Mesothelial cell of epicardium (in vitro differentiated cells): ENCODE measurements at regions not wholly inside any gene's neighbourhood (a gene's known extent, or its start where the extent isn't known, plus 50 kb on each side); places are given as distances from the start of the nearest gene placed in this dataset.

Experiments used
- DNase-seq, 2 experiments: peaks; one replicate each; pipeline ENCODE4 v3.0.0; 2021; ENCODE audit warnings: low spot score in 2 of 2; ENCODE audit not compliant: unreplicated experiment in 2 of 2
- H3K27ac Mint-ChIP-seq: 2 replicates; pipeline ENCODE4 v1.8.0; 2021; ENCODE audit warnings: mixed read lengths
- H3K27me3 Mint-ChIP-seq: 2 replicates; pipeline ENCODE4 v1.8.0; 2021; ENCODE audit warnings: low read depth, mixed read lengths
- H3K36me3 Mint-ChIP-seq: 2 replicates; pipeline ENCODE4 v1.8.0; 2021; ENCODE audit warnings: mixed read lengths
- H3K4me1 Mint-ChIP-seq: 2 replicates; pipeline ENCODE4 v1.8.0; 2021; ENCODE audit warnings: mixed read lengths
- H3K4me3 Mint-ChIP-seq: 2 replicates; pipeline ENCODE4 v1.8.0; 2021; ENCODE audit warnings: mild to moderate bottlenecking, moderate library complexity, mixed read lengths
- H3K9me3 Mint-ChIP-seq: 2 replicates; pipeline ENCODE4 v1.8.0; 2021; ENCODE audit warnings: mixed read lengths
- TF ChIP-seq, protein P1 (sequence below): fragments of 200-600 bp; sonication (generic); IDR thresholded peaks from one replicate; pipeline ENCODE4 v1.5.0; 2021; ENCODE audit warnings: antibody characterized with exemption; ENCODE audit not compliant: unreplicated experiment

GRCh38 chr22:48507171-48507570, 1320.5 kb downstream of the BRD1 start:
- Mint-ChIP-seq H3K4me3 (no peak overlapping the region), H3K9me3 (no peaks in the 10 kb centered on the region), H3K36me3 (no peaks in the 10 kb centered on the region), H3K27ac (no peak overlapping the region), H3K27me3 (no peaks in the 10 kb centered on the region), H3K4me1 (no peaks in the 10 kb centered on the region)
- no peak for DNase-seq
- TF ChIP-seq, protein P1, sequence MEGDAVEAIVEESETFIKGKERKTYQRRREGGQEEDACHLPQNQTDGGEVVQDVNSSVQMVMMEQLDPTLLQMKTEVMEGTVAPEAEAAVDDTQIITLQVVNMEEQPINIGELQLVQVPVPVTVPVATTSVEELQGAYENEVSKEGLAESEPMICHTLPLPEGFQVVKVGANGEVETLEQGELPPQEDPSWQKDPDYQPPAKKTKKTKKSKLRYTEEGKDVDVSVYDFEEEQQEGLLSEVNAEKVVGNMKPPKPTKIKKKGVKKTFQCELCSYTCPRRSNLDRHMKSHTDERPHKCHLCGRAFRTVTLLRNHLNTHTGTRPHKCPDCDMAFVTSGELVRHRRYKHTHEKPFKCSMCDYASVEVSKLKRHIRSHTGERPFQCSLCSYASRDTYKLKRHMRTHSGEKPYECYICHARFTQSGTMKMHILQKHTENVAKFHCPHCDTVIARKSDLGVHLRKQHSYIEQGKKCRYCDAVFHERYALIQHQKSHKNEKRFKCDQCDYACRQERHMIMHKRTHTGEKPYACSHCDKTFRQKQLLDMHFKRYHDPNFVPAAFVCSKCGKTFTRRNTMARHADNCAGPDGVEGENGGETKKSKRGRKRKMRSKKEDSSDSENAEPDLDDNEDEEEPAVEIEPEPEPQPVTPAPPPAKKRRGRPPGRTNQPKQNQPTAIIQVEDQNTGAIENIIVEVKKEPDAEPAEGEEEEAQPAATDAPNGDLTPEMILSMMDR = no peak

- no peaks in the 10 kb centered on the region for H3K27me3 Mint-ChIP-seq
Observed at GRCh38 chr22:48506506-48507145, 1321.0 kb downstream of the BRD1 start.

DNA sequence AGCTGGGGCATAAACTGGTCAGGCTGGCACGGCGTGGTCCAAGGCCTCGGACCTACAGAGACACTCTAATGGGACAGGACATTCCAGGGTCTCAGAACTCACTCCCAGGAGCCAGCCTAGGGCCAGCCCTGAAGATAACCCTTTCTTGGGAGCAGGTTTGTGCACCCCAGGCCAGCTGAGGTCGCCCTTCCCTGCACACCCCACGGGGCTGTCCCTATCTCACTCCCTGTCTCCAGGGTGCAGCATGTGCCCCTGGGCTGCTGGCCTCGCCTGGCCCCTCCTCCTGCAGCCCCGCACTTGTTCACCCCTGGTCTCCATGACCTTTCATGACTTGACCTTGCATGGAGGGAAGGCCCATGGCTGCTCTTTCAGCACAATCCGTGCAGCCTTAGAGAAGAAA, 1321.8 kb downstream of the BRD1 start:
- no peaks in the 10 kb centered on the region for H3K27me3 Mint-ChIP-seq
- TF ChIP-seq, protein P1 = no peak
- H3K4me3 Mint-ChIP-seq = no peak overlapping the region
- no peak overlapping the region for H3K27ac Mint-ChIP-seq
- DNase-seq = no peak
- no peaks in the 10 kb centered on the region for H3K4me1 Mint-ChIP-seq
- no peaks in the 10 kb centered on the region for H3K9me3 Mint-ChIP-seq
- H3K36me3 Mint-ChIP-seq = no peaks in the 10 kb centered on the region

More at GRCh38 chr22:48506506-48507145, 1321.0 kb downstream of the BRD1 start:
- H3K4me3 Mint-ChIP-seq = no peak overlapping the region
- H3K4me1 Mint-ChIP-seq = no peaks in the 10 kb centered on the region
- TF ChIP-seq, protein P1 = no peak
- no peak for DNase-seq
- no peaks in the 10 kb centered on the region for H3K36me3 Mint-ChIP-seq
- H3K27ac Mint-ChIP-seq = no peak overlapping the region
- H3K9me3 Mint-ChIP-seq = no peaks in the 10 kb centered on the region

GRCh38 chr22:48504519-48505140, 1323.0 kb downstream of the BRD1 start:
- Mint-ChIP-seq H3K4me3 (no peak overlapping the region), H3K9me3 (no peaks in the 10 kb centered on the region), H3K27me3 (no peaks in the 10 kb centered on the region), H3K27ac (no peak overlapping the region), H3K36me3 (no peaks in the 10 kb centered on the region), H3K4me1 (no peaks in the 10 kb centered on the region)
- TF ChIP-seq, protein P1 = no peak
- no peak for DNase-seq

GRCh38 chr22:48503876-48504275, 1323.8 kb downstream of the BRD1 start:
- Mint-ChIP-seq H3K4me3 (no peak overlapping the region), H3K27ac (no peak overlapping the region), H3K4me1 (no peaks in the 10 kb centered on the region), H3K36me3 (no peaks in the 10 kb centered on the region), H3K27me3 (peaks cover 4% of the 10 kb centered on the region), H3K9me3 (no peaks in the 10 kb centered on the region)
- no peak for DNase-seq
- TF ChIP-seq, protein P1 = no peak
